ENCODE measurements at regions not wholly inside any gene's neighbourhood (a gene's known extent, or its start where the extent isn't known, plus 50 kb on each side); places are given as distances from the start of the nearest gene placed in this dataset.

DNA sequence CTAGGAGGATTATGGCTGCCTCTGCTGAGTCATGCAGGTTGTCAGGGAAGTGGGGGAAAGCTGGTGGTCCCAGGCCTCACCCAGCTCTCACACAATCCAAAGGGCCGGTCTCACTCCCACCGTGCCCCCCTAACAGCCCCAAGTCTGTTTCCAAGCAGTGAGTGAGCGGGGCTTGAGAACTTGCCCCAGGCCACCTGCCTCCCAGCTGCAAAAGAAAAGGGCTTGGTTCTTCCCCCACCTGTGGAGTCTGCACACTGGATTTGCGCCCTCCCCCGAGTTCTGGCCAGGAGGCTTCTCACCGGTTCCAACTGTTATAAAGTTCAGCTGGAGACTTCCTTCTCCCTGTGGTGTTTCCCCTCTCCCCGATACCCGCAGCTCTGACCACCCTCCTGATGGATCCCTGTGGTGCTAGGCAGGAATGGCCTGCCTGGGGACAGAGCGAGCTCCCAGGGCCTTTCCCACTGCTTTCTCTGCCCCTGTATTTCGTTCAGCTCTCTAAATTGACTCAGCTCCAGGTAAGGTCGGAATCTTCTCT is 222.3 kb downstream of the BARHL2 start:
- DNase-seq (ENCODE audit: low read depth in 2 of 2) = no peak

DNA sequence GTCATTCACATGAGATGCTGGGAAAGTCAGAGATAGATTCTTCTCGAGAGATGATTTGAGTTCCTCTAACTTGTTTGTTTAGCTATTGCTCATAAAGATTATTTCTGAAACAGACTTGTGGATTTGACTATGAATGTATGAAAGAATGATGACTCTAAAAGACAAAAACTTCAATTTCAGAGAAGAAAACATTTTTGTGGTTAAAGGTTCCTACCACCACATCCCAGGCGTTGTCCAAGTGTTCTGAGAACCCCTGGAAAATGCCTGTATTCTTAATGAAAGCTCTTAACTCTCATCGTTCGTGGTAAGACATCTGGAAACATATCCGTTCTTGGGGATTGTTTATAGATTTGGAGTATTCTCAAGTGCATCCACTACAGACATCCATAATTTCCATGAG is 228.7 kb downstream of the BARHL2 start:
- no peak for DNase-seq (ENCODE audit: low read depth in 2 of 2)

DNA sequence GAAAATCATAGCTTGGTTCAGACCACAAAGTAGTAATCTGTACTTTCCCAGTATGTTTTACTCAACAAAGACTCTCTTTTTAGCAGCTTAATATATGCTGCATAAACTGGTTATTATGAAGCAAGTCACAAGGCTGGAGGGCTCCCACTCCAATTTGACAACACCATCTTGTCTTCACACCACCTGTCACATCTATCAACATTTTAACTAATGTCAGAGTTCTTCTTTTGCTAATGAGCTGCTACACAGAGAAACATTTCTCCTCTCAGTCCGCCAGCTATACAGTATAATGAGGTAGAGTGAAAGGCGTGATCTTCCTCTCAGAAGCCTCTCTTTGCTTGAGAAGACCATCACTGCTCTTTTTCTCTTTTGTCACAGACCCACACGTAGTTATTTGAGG is 230.1 kb downstream of the BARHL2 start:
- DNase-seq (ENCODE audit: low read depth in 2 of 2) = no peak

DNA sequence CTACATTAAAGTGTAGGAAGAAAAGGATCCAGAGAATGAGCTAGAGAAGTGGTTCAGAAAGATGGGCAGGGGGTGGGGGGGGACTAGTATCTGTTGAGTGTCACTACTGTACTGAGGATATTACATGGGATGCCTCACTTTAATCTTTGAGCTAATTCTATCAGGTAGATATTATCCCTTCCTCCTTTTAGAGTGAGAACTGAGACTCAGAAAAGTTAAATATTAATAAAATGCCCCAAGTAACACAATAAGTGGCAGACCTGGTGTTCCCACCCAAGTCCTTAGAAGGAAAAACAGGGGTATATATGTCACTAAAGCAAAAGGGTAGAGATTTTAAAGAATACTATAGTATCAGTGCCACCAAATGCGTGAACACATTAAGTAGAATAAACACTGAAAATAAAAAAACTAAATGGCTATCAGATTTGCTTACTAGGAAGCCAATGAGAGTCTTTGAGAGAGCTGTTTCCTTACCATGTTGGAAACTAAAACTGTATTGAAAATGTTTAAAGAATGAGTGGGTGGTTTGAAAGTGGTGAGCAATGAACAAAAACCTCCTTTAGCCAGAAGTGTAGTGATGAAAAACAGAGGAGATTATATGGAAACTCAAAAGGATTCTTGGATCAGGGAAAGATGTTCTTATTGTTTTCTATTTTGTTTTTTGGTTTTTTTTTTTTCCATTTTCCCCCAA is 230.8 kb downstream of the BARHL2 start:
- DNase-seq (ENCODE audit: low read depth in 2 of 2) = no peak

DNA sequence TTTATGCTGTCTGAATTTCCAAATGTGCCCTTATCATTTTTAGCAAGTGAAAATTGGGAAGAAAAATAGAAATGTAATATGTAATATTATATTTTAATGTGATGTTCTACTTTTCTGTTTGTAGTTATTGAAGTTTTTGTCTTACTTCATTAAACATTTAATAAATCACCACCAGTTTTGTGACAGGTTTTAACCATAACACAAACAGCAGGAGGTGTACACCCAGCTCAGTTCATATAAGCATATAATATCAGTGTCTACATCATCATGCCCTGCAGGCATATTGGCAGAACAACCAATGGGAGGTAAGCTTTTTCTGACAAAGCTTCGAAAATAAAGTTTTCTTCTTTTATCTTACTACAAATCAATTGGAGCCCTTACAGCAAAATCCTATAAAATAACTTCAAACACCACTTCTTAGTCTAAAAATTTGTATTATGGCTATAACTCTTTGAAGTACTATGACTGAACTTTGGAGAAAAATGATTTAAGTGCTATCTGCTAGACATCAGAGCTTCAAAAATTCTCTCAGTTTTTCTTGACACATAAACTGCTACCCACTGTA is 236.7 kb downstream of the BARHL2 start:
- no peak for DNase-seq (ENCODE audit: low read depth in 2 of 2)

GRCh38 chr1:90476994-90477393 is 240.1 kb downstream of the BARHL2 start:
- DNase-seq (ENCODE audit: low read depth in 2 of 2) = no peak

- DNase-seq (ENCODE audit: low read depth in 2 of 2) = no peak
Observed at GRCh38 chr1:90476411-90476810, 240.7 kb downstream of the BARHL2 start.

DNA sequence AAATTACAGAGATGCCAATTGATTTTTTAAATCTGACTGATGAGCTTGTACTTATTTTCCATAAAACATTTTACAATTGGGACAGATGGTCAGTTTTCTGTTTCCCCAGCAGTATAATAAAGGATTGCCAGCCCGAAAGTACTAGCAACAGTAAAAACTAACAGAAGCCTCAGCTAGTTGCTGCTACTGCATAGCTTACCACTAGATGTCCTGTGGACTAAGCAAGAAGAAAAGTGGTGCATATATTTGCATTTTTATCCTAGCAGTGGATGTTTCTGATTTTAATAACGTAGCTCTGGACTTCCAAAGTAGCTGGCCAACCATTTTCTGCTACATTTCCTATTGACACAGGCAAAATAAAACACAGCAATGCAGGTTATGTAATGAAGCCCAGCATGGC is 241.5 kb downstream of the BARHL2 start:
- no peak for DNase-seq (ENCODE audit: low read depth in 2 of 2)

DNA sequence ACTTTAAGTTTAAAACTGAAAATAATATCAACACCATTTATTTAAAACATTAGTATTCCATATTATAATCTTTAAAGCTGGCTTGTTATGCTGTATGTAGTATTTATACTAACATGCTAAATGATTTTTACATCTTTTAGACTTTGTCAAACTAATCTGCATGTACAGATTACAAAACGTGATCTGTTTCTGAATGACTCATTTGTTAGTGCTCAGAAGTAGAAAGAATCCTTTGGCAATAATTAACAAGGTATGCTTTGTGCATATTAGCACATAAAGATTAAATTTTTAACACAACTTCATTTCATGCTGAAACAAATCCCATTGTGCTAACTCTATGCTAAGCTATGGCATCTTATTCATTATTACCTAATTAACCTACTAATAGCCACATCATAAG is 242.4 kb downstream of the BARHL2 start:
- DNase-seq (ENCODE audit: low read depth in 2 of 2) = no peak

DNA sequence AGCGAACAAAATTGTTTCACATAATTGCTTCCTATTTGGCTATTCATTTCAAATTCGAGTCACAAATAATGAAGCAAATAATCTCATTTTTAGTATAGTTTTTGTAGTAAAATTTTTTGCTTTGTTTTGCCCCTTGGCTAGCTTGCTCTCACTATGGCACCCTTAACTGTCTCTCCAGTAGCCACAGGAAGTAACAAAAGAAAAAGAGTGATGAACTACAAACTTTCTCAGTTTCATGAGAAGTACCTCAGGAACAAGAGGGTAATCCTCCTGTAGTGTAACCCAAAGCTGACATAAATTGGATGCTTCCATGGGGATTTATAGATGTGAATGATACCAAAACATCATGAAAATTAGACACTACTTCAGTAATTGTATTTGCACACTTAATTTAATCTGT is 242.9 kb downstream of the BARHL2 start:
- DNase-seq (ENCODE audit: low read depth in 2 of 2) = no peak

DNA sequence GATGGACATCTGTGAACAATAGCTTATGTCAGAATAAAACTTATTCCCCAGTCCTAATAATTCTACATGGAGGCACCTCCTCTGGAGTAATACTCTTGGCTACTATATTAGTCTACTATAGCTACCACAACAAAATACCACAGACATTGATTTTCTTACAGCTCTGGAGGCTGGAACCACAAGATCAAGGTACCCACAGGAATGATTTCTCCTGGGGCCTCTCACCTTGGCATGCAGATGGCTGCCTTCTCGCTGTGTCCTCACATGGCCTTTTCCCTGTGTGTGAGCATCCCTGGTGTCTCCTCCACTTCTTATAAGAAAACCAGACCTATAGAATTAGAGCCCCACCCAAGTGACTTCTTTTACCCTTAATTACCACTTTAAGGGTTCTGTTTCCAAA is 244.3 kb downstream of the BARHL2 start:
- DNase-seq (ENCODE audit: low read depth in 2 of 2) = no peak

- DNase-seq (ENCODE audit: low read depth in 2 of 2) = no peak
Observed at GRCh38 chr1:90459570-90459969, 257.5 kb downstream of the BARHL2 start.

DNA sequence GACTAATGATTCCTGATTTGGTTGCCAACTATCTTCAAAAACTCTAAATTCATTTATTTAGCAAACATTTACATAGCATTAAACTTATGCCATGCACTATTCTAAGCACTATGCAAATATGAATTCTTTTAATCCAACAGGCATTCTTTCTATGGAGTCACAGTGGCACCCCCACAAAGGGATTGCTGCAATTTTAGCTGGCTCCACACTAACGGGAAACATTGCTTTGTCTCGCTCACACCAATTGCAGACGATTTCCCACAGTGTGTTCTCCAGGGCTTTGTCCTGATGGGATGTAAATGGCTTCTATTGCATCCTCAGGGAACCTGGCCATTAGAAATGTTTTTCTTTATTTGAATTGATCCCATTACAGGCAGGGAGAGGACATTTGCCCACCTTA is 259.1 kb downstream of the BARHL2 start:
- no peak for DNase-seq (ENCODE audit: low read depth in 2 of 2)

GRCh38 chr1:90452491-90452890 is 264.6 kb downstream of the BARHL2 start:
- DNase-seq (ENCODE audit: low read depth in 2 of 2) = no peak

GRCh38 chr1:90443354-90443753 is 273.7 kb downstream of the BARHL2 start:
- DNase-seq (ENCODE audit: low read depth in 2 of 2) = no peak

- DNase-seq (ENCODE audit: low read depth in 2 of 2) = no peak
Observed at GRCh38 chr1:90435351-90435750, 281.8 kb downstream of the BARHL2 start.

GRCh38 chr1:90434460-90434859 is 282.6 kb downstream of the BARHL2 start:
- DNase-seq (ENCODE audit: low read depth in 2 of 2) = no peak

- DNase-seq (ENCODE audit: low read depth in 2 of 2) = no peak
Observed at GRCh38 chr1:90417126-90417525, 300.0 kb downstream of the BARHL2 start.

DNA sequence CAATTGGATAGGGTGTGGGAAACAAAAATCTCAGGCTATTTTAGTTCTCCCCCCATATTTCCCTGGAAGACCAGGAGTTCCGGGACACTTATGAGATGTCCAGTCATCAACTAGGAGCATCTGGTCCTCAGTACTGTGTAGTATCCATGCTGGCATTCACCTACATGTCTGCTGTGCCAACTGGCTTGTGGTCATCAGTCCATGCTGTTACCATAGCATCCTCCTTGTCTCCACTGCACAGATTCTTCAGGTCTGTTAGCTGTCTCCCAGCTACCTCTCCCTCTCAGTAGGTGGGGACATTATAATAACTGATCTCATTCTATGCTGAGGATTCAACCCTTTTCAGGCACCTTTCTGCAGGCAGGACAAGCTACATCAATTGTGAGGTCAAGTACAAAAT is 302.9 kb downstream of the BARHL2 start:
- no peak for DNase-seq (ENCODE audit: low read depth in 2 of 2)

GRCh38 chr1:90413519-90413918 is 303.6 kb downstream of the BARHL2 start:
- no peak for DNase-seq (ENCODE audit: low read depth in 2 of 2)

GRCh38 chr1:90412563-90412962 is 304.5 kb downstream of the BARHL2 start:
- no peak for DNase-seq (ENCODE audit: low read depth in 2 of 2)

- DNase-seq (ENCODE audit: low read depth in 2 of 2) = no peak
Observed at GRCh38 chr1:90411185-90411584, 305.9 kb downstream of the BARHL2 start.

GRCh38 chr1:90407737-90408136 is 309.4 kb downstream of the BARHL2 start:
- no peak for DNase-seq (ENCODE audit: low read depth in 2 of 2)

GRCh38 chr1:90405726-90406125 is 311.4 kb downstream of the BARHL2 start:
- DNase-seq (ENCODE audit: low read depth in 2 of 2) = no peak

Measured in stimulated activated CD4-positive, alpha-beta T cell treated with anti-CD3 and anti-CD28 coated beads, Interleukin-15, amount 100 ng/mL, for 48 hours (primary cell).